Skeletal muscle satellite cell (primary cell): ENCODE measurements at regions not wholly inside any gene's neighbourhood (a gene's known extent, or its start where the extent isn't known, plus 50 kb on each side); places are given as distances from the start of the nearest gene placed in this dataset.

ENCODE experiments used
- H3K27me3 ChIP-seq: 2 replicates; pipeline ENCODE4 v1.7.0; 2013; ENCODE audit warnings: low read length; ENCODE audit not compliant: control insufficient read depth, insufficient read depth
- H3K36me3 ChIP-seq: 2 replicates; pipeline ENCODE4 v1.7.0; 2013; ENCODE audit warnings: mild to moderate bottlenecking, control low read depth, low read length; ENCODE audit not compliant: insufficient read depth
- H3K4me1 ChIP-seq: 2 replicates; pipeline ENCODE4 v1.7.0; 2013; ENCODE audit warnings: low read length; ENCODE audit not compliant: control insufficient read depth, insufficient read depth
- H3K4me2 ChIP-seq: 2 replicates; pipeline ENCODE4 v1.7.0; 2013; ENCODE audit warnings: mild to moderate bottlenecking, low read length
- H3K4me3 ChIP-seq: 2 replicates; pipeline ENCODE4 v1.7.0; 2013; ENCODE audit warnings: low read length
- H3K9ac ChIP-seq: 2 replicates; pipeline ENCODE4 v1.7.0; 2013; ENCODE audit warnings: mild to moderate bottlenecking, low read depth, low read length, moderate library complexity
- H3K9me3 ChIP-seq: replicated peaks from 2 replicates; pipeline ENCODE4 v1.7.0; 2013; ENCODE audit warnings: mild to moderate bottlenecking, control low read depth, low read length

DNA sequence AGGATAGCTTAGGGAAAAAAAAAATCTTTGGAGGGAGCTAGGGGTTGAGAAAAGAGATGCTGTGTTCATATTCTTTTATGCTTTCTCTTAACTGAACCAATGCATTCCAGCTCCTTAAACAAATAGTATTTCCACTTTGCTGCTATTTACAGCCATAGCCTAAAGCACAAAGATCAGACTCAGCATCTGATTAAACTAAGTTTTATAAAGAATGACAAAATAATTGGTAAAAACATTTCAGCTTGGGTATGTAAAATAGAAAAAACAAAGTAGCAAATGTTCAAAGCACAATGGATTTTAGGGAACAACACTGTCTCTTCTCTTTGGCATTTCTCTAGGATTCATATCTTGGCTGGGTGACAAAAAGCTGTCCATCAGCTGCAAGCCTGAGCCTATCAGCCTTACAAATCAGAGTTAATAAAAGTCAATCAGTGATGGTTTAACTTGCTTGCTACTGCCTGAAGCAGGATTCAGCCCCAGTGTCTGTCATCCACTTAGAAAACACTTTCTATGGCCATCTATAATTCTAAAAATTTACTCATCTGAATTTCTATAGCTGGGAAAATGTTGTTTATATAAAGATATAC lies 232.1 kb upstream of the CDIN1 start:
- H3K36me3 ChIP-seq: no peaks in the 10 kb centered on the region
- no peaks in the 10 kb centered on the region for H3K27me3 ChIP-seq
- no peaks in the 10 kb centered on the region for H3K9me3 ChIP-seq
- H3K4me1 ChIP-seq: no peaks in the 10 kb centered on the region
- H3K9ac ChIP-seq: no peak overlapping the region
- no peak overlapping the region for H3K4me3 ChIP-seq
- H3K4me2 ChIP-seq: no peak overlapping the region

DNA sequence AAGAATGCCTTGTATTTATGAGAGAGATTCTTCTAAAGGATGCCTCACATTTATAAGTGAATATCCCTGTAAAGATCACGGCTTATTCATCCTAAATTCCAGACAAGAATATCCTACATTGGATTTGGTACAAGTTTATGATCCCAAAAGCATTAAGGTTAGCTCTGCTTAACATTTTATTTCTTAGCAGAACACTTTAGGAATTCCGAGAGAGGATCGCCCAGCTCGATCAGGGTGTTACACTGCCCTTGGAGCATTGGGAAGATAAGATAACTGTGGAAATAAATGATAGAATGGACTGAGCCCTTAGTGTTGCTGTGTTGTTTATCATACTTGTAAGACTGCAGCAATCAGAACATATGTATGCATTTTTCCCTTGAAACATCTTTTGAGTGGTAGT lies 223.0 kb upstream of the CDIN1 start:
- Histone ChIP-seq H3K4me1 (peaks cover 31% of the 10 kb centered on the region), H3K9me3 (no peaks in the 10 kb centered on the region), H3K9ac (no peak overlapping the region), H3K27me3 (no peaks in the 10 kb centered on the region), H3K4me2 (peak overlapping the region; percentile 58), H3K36me3 (no peaks in the 10 kb centered on the region), H3K4me3 (no peak overlapping the region)

DNA sequence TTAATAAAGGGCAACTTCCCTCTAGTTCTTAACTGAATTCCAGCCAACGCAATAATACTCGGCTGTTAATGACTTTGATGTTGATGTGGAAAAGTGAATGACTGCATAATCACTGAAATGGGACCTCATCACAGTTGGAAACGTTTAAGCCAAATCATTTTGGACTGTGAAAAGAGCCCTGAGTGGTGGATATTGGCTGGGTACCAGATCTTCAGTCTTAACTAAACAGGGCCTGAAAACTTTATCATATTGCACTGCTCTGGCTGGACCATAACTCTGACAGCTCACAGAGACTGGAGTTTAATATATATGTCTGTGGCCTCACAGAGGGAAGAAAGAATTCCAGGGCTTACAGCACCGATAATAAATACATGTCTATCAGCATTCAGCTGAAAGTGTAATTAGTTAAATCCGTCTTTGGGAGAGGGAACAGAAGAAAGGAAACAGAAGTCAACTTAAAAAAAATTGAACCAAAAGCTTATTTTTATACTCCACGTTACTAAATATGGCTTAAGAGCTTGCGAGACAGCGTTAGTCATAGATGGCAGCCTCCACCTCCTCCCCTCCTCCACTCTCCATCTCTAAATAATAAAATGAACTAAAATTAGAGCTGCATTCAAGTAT lies 222.3 kb upstream of the CDIN1 start:
- H3K4me2 ChIP-seq: peak overlapping the region; percentile 58
- peak overlapping the region; percentile 42 for H3K9ac ChIP-seq
- H3K4me1 ChIP-seq: peaks cover 35% of the 10 kb centered on the region
- H3K9me3 ChIP-seq: no peaks in the 10 kb centered on the region
- H3K27me3 ChIP-seq: no peaks in the 10 kb centered on the region
- H3K36me3 ChIP-seq: no peaks in the 10 kb centered on the region
- H3K4me3 ChIP-seq: peak overlapping the region; percentile 1

DNA sequence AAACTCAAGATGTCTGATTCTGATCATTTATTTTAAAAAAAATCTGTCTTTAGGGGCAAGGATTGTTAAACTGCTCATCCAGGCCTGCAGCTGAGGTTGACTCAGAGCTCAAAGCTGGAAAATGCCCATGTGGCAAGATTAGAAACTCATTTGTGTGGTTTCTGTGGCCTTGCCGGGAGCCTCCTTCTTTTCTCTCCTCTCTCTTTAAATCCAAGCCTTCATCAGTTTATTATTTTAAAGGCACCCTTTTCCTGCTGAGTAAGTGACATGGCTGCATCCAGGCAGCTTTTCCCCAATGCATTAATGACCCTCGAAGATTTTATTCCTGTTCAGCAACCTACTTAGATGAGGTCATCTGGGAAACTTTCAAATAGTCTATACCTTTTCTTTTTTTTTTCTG lies 221.3 kb upstream of the CDIN1 start:
- H3K4me1 ChIP-seq: peaks cover 35% of the 10 kb centered on the region
- H3K36me3 ChIP-seq: no peaks in the 10 kb centered on the region
- H3K9ac ChIP-seq: peak overlapping the region; percentile 22
- H3K9me3 ChIP-seq: no peaks in the 10 kb centered on the region
- H3K27me3 ChIP-seq: no peaks in the 10 kb centered on the region
- H3K4me3 ChIP-seq: no peak overlapping the region
- peak overlapping the region; percentile 58 for H3K4me2 ChIP-seq

DNA sequence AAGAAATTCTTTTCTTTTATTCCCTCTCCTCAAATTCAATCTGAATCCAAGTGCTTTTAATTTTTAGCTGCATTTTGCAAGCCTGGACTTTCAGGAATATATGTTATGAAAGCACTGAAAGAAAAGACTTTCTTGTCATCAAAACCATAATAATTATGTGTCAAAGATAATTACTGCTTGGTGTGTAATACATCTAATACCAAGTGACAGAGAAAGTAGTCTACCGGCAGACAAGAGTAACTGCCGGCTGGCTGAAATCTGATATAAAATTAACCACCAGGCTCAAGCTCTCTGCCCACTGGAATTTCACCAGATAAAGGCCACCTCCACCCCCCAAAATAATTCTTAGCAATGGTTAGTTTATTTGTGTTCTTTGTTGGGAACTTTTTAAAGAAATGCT lies 220.9 kb upstream of the CDIN1 start:
- peak overlapping the region; percentile 58 for H3K4me2 ChIP-seq
- H3K9me3 ChIP-seq: no peaks in the 10 kb centered on the region
- no peak overlapping the region for H3K4me3 ChIP-seq
- H3K4me1 ChIP-seq: peaks cover 38% of the 10 kb centered on the region
- no peaks in the 10 kb centered on the region for H3K36me3 ChIP-seq
- H3K27me3 ChIP-seq: no peaks in the 10 kb centered on the region
- H3K9ac ChIP-seq: peak overlapping the region; percentile 22

DNA sequence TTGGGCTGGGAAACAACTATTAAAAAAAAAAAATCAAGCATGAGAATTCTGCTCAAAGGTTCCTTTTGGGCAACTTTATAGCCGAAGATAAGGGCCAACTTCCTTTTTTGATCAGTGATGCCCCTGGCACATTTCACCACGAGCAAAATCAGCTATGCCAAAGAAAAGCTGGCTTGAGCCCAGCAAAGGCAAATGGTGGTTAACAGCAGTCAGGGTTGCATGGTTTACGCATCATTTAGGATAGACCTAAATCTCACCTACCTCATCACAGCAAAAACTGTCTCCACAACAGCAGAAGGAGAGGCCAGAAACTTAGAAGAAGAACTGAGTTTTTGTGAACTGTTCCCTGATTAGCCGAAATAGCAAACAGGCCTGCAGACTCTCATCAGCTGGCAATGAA lies 220.1 kb upstream of the CDIN1 start:
- no peaks in the 10 kb centered on the region for H3K36me3 ChIP-seq
- peaks cover 39% of the 10 kb centered on the region for H3K4me1 ChIP-seq
- H3K4me2 ChIP-seq: no peak overlapping the region
- H3K9ac ChIP-seq: no peak overlapping the region
- no peaks in the 10 kb centered on the region for H3K27me3 ChIP-seq
- no peak overlapping the region for H3K4me3 ChIP-seq
- no peaks in the 10 kb centered on the region for H3K9me3 ChIP-seq

DNA sequence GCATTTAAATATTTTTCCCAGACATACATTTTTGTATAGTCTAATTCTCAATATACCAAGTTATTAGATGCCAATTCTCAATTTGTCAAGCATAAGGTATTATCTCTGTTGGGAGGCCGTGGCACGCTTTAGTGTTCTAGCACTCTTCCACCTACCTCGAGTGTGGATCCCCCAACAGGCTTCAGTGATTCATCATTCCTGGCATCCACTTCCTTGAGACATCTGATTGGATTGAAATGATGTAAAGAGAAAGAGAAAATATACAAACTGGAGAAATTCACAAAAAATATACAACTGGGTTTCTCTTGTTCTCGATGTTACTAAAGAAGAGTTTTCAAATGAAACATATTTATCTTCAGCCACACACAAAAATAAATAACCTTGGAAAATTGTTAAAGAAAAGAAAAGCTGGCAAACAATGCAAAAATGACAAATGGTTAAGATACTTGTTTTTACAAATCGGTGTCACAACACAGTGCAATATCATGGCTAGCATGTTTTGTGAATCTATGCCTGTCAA lies 218.0 kb upstream of the CDIN1 start:
- no peak overlapping the region for H3K4me2 ChIP-seq
- no peak overlapping the region for H3K9ac ChIP-seq
- H3K27me3 ChIP-seq: no peaks in the 10 kb centered on the region
- H3K4me1 ChIP-seq: peaks cover 38% of the 10 kb centered on the region
- H3K4me3 ChIP-seq: no peak overlapping the region
- H3K36me3 ChIP-seq: no peaks in the 10 kb centered on the region
- H3K9me3 ChIP-seq: no peaks in the 10 kb centered on the region

DNA sequence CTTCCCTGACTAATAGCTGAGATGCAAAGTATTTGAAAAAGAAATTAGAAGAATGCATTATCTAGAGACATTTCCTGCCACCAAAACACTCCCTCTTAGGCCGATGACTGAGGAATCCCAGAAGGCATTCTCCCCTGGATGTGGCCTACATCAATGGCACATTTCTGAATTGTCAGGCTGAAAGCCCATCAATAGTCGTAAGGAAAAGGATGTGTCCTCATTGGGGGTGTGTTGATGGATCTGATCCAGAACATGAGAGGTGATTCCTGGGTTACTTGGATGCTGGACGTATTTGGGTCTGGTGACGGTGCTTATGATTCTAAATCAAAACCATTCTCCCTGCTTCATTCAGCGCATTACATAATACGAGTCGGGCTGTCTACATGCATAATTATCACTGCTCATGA lies 216.9 kb upstream of the CDIN1 start:
- no peaks in the 10 kb centered on the region for H3K9me3 ChIP-seq
- no peak overlapping the region for H3K9ac ChIP-seq
- peaks cover 27% of the 10 kb centered on the region for H3K4me1 ChIP-seq
- H3K4me3 ChIP-seq: no peak overlapping the region
- no peaks in the 10 kb centered on the region for H3K36me3 ChIP-seq
- no peaks in the 10 kb centered on the region for H3K27me3 ChIP-seq
- H3K4me2 ChIP-seq: no peak overlapping the region

DNA sequence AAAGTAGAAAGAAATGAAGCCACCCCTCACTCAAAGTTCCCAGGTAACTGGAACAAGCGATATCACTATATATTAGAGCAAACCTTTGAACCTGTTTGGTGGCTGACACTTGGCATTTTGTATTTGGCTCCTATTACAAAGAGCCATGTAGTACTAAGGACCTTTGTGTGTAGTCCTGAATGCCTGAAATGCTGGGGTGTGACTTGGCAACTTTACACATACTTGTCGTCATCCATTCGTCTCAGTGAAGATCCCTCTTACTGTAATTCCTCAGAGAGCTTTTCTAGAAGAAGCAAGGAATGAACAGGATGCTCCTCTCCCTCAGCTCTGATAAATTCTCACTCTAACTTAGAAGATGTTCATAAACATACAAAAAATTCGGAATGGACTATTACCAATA lies 216.1 kb upstream of the CDIN1 start:
- Histone ChIP-seq H3K9me3 (no peaks in the 10 kb centered on the region), H3K27me3 (no peaks in the 10 kb centered on the region), H3K9ac (no peak overlapping the region), H3K4me1 (peaks cover 19% of the 10 kb centered on the region), H3K4me3 (no peak overlapping the region), H3K36me3 (no peaks in the 10 kb centered on the region), H3K4me2 (no peak overlapping the region)

DNA sequence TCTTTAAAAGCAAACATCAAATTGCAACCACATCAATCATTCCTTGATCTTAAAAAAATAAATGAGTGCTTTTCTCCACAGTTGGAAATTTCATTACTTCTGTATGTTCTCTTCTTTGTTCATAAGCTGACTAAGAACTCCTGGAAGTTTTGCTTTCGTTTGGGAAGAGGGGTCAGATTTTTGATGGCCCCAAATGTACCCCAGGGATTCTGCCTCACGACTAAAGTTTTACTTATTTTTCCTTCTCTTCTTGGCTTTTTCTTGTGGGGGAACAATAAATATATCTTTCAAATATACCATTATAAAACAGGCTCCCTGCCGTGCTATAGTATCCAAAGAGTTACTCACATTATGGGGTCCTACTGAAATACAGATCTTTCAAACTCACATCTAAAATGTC lies 215.0 kb upstream of the CDIN1 start:
- H3K27me3 ChIP-seq: no peaks in the 10 kb centered on the region
- peaks cover 12% of the 10 kb centered on the region for H3K4me1 ChIP-seq
- H3K9me3 ChIP-seq: no peaks in the 10 kb centered on the region
- H3K36me3 ChIP-seq: no peaks in the 10 kb centered on the region
- H3K4me3 ChIP-seq: no peak overlapping the region
- H3K4me2 ChIP-seq: peak overlapping the region; percentile 14
- no peak overlapping the region for H3K9ac ChIP-seq

DNA sequence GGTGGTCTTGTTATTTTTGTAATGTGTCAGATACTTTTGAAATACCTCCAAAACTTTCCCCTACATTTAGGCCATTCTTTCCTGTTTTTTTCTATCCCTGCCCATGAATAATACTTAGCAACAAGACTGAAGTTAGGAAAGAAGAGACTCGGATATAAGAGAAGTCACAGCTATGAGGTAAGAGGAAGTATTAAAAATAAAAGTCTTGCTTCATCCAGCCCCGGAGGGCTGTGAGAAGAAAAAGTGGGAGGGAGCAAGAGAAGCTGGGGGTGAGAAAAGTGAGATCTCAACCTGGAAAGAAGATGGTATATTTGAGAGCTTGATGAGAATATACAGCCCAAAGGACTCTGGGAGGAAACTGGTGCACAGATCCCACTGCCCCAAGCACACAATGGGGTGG lies 213.5 kb upstream of the CDIN1 start:
- H3K4me3 ChIP-seq: no peak overlapping the region
- H3K9ac ChIP-seq: no peak overlapping the region
- H3K4me1 ChIP-seq: peaks cover 28% of the 10 kb centered on the region
- no peaks in the 10 kb centered on the region for H3K9me3 ChIP-seq
- no peaks in the 10 kb centered on the region for H3K27me3 ChIP-seq
- no peak overlapping the region for H3K4me2 ChIP-seq
- no peaks in the 10 kb centered on the region for H3K36me3 ChIP-seq
